Mucosa of rectum (tissue), 2 donors: ENCODE measurements at regions not wholly inside any gene's neighbourhood (a gene's known extent, or its start where the extent isn't known, plus 50 kb on each side); places are given as distances from the start of the nearest gene placed in this dataset.
"Not testable (repeated sequence)": the region's sequence is repeated elsewhere in the genome, so short reads cannot be mapped to it uniquely, and the experiment has no call there.

Experiments used
- H3K27ac ChIP-seq, 2 donors: one replicate each; pipeline ENCODE4 v1.7.0; 2013; ENCODE audit warnings: inconsistent platforms in 2 of 2, low read depth in 2 of 2, low read length in 2 of 2
- H3K27me3 ChIP-seq, 2 donors: one replicate each; pipeline ENCODE4 v1.7.0; 2013; ENCODE audit warnings: low read length in 2 of 2; ENCODE audit not compliant: control insufficient read depth in 2 of 2, insufficient read depth in 2 of 2
- H3K36me3 ChIP-seq, 2 donors: one replicate each; pipeline ENCODE4 v1.7.0; 2013; ENCODE audit warnings: low read length in 2 of 2; ENCODE audit not compliant: control insufficient read depth in 2 of 2, insufficient read depth in 2 of 2
- H3K4me1 ChIP-seq, 2 donors: one replicate each; pipeline ENCODE4 v1.7.0; 2013; ENCODE audit warnings: low read length in 2 of 2, mild to moderate bottlenecking in 1 of 2; ENCODE audit not compliant: control insufficient read depth in 2 of 2, insufficient read depth in 2 of 2
- H3K4me3 ChIP-seq, 2 donors: one replicate each; pipeline ENCODE4 v1.7.0; 2013; ENCODE audit warnings: low read length in 2 of 2
- H3K9ac ChIP-seq, 2 donors: one replicate each; pipeline ENCODE4 v1.7.0; 2013; ENCODE audit warnings: low read length in 2 of 2, low read depth in 1 of 2, mild to moderate bottlenecking in 1 of 2
- H3K9me3 ChIP-seq, 2 donors: one replicate each; pipeline ENCODE4 v1.7.0; 2013; ENCODE audit warnings: low read length in 2 of 2; ENCODE audit not compliant: control insufficient read depth in 2 of 2
- donor health status: healthy.
- donor health status: Normal muscosa, but diverticular disease.

DNA sequence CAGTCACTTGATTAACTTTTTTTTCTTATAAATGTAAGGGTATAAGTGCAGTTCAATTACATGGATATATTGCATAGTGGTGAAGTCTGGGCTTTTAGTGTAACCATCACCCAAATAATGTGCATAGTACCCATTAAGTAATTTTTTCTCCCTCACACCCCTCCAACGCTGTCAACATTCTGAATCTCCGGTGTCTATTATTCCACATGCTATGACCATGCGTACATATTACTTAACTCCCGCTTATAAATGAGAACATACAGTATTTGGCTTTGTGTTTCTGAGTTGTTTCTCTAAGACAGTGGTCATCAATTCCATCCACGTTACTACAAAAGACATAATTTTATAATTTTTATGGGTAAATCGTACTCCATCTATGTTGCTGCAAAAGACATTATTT, 1191.1 kb downstream of the NCAM2 start:
- Histone ChIP-seq H3K27me3 (no peaks in the 10 kb centered on the region), H3K27ac (no peak overlapping the region), H3K4me3 (no peak overlapping the region), H3K9me3 (no peaks in the 10 kb centered on the region), H3K4me1 (no peaks in the 10 kb centered on the region), H3K9ac (no peak overlapping the region), H3K36me3 (no peaks in the 10 kb centered on the region)

GRCh38 chr21:22191581-22191980, 1193.4 kb downstream of the NCAM2 start:
- Histone ChIP-seq H3K27ac (no peak overlapping the region), H3K36me3 (no peaks in the 10 kb centered on the region), H3K27me3 (no peaks in the 10 kb centered on the region), H3K9ac (no peak overlapping the region), H3K4me1 (no peaks in the 10 kb centered on the region), H3K9me3 (no peaks in the 10 kb centered on the region), H3K4me3 (no peak overlapping the region)

DNA sequence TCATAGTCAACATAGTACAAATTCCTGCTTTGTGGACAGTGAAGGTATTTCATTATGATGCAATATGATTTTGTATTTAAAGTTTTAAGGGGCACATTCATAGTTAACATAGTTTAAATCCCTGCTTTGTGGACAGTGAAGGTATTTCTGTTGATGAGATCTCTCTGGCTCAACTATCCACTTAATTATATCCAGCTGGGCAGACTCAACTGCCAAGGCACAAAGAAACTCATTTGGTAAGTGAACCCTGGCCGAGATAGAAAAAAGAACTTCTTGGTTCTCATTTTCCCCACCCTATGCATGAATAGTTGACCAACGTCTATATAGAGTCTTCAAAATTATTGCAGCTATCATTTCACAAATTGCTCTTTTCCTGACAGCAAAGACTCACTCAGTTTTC, 1194.6 kb downstream of the NCAM2 start:
- no peaks in the 10 kb centered on the region for H3K9me3 ChIP-seq
- H3K9ac ChIP-seq, result no peak overlapping the region
- H3K27ac ChIP-seq, result no peak overlapping the region
- no peaks in the 10 kb centered on the region for H3K27me3 ChIP-seq
- no peak overlapping the region for H3K4me3 ChIP-seq
- H3K4me1 ChIP-seq, result no peaks in the 10 kb centered on the region
- no peaks in the 10 kb centered on the region for H3K36me3 ChIP-seq

- H3K27me3 ChIP-seq, H3K9me3 ChIP-seq, H3K4me1 ChIP-seq: not testable (repeated sequence)
Measured at GRCh38 chr21:22194986-22195385, 1196.8 kb downstream of the NCAM2 start.

DNA sequence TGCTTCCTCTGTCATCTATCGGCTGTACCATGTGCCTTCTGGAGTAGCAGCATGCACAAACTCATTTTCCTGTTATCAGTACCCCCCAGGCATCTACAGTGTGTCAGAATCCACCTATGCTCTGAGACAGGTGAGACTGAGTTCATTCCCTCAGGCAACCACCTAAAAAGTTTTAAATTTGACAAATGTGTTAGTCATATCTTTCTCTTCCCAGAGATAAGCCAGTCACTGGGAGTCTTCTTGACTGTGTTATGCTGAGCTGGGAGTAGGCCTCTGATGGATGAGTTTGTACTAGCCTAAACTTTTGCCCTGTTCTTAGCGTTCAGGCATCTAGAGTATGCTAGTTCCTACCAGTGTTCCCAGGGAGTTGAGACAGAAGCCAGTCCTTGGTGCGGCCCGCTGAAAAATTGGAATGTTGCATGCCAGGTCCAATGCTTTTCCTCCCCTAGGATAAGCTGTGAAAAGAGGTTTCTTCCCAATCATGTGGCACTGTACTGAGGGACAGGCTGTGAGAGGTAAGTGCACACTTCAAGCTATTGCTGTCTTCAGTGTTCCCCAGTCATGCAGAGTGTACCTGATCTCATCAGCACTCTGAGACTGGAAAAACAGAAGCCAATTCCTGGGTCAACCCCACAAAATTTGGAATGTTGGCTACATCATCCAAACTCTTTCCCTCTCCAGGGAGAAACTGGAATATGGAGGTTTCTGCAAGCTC, 1202.3 kb downstream of the NCAM2 start:
- H3K9me3 ChIP-seq, result no peaks in the 10 kb centered on the region
- H3K9ac ChIP-seq, result no peak overlapping the region
- no peaks in the 10 kb centered on the region for H3K36me3 ChIP-seq

More at GRCh38 chr21:22194986-22195385, 1196.8 kb downstream of the NCAM2 start:
- not testable (repeated sequence) for H3K27ac ChIP-seq, H3K9ac ChIP-seq, H3K36me3 ChIP-seq, H3K4me3 ChIP-seq

GRCh38 chr21:22201126-22201525, 1202.9 kb downstream of the NCAM2 start:
- Histone ChIP-seq H3K4me3 (no peak overlapping the region), H3K4me1 (no peaks in the 10 kb centered on the region), H3K27ac (no peak overlapping the region), H3K9ac (no peak overlapping the region), H3K36me3 (no peaks in the 10 kb centered on the region), H3K27me3 (no peaks in the 10 kb centered on the region), H3K9me3 (no peaks in the 10 kb centered on the region)

More for the DNA sequence above, 1202.3 kb downstream of the NCAM2 start:
- H3K4me1 ChIP-seq, result no peaks in the 10 kb centered on the region
- H3K4me3 ChIP-seq, result no peak overlapping the region
- no peak overlapping the region for H3K27ac ChIP-seq
- no peaks in the 10 kb centered on the region for H3K27me3 ChIP-seq

- no peak overlapping the region for H3K27ac ChIP-seq
- no peak overlapping the region for H3K9ac ChIP-seq
- no peaks in the 10 kb centered on the region for H3K9me3 ChIP-seq
- H3K27me3 ChIP-seq, result no peaks in the 10 kb centered on the region
- H3K4me1 ChIP-seq, result no peaks in the 10 kb centered on the region
- no peak overlapping the region for H3K4me3 ChIP-seq
- H3K36me3 ChIP-seq, result no peaks in the 10 kb centered on the region
Measured at GRCh38 chr21:22201669-22202068, 1203.5 kb downstream of the NCAM2 start.

DNA sequence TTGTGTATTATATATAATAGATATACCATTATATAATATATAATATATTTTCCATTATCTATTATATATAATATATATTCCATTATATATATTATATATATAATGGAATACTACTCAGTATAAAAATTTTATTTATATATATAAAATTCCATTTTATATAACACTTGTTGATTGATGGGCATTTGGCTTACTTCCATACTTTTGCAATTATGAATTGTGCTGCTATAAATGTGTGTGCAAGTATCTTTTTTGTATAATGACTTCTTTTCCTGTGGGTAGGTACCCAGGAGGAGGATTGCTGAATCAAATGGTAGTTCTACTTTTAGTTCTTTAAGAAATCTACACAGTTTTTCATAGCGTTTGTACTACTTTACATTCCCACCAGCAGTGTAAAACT, 1211.1 kb downstream of the NCAM2 start:
- Histone ChIP-seq H3K4me1 (no peaks in the 10 kb centered on the region), H3K27ac (no peak overlapping the region), H3K36me3 (no peaks in the 10 kb centered on the region), H3K4me3 (no peak overlapping the region), H3K27me3 (no peaks in the 10 kb centered on the region), H3K9ac (no peak overlapping the region), H3K9me3 (no peaks in the 10 kb centered on the region)

DNA sequence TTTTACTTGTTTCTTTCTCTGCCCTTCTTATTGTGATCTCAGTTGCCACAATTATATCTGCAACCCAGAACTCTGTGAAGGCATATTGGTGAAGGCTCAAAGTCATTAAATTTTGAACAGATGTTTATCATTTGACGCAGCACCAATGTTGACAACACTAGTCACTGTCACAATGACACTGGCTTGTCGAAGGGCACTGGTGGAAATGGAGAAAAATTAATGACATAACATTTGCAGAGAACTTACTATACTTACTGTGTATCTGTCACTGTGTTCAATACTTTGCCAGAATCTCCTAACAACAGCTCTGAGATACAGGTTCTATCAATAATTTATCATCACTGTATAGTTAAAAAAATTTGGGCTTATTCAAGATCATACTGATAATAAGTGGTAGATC, 1213.7 kb downstream of the NCAM2 start:
- H3K36me3 ChIP-seq, result no peaks in the 10 kb centered on the region
- H3K9me3 ChIP-seq, result no peaks in the 10 kb centered on the region
- no peak overlapping the region for H3K9ac ChIP-seq
- H3K4me3 ChIP-seq, result no peak overlapping the region
- no peak overlapping the region for H3K27ac ChIP-seq
- H3K27me3 ChIP-seq, result no peaks in the 10 kb centered on the region
- no peaks in the 10 kb centered on the region for H3K4me1 ChIP-seq

- Histone ChIP-seq H3K4me3 (no peak overlapping the region), H3K27ac (no peak overlapping the region), H3K36me3 (no peaks in the 10 kb centered on the region), H3K9ac (no peak overlapping the region), H3K4me1 (no peaks in the 10 kb centered on the region), H3K27me3 (no peaks in the 10 kb centered on the region), H3K9me3 (no peaks in the 10 kb centered on the region)
Measured at GRCh38 chr21:22223385-22223784, 1225.2 kb downstream of the NCAM2 start.

DNA sequence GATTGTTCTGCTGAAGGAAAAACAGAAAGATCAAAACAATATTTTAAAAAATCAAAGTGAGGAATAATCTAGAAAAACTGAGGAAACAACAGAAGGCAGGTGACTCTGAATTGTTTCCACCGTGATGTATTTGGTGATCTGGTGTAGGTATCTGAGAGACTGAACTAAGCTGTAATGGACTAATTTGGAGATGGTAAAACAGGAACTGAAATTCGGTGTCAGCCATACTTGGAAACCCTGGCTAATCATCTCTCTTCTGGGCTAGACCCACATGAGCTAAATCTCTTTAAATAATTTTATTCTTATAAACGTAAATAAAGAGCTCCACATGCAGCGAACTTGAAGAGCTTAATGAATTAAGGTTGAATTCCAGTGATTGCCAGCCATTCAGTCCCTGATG, 1226.1 kb downstream of the NCAM2 start:
- Histone ChIP-seq H3K9ac (no peak overlapping the region), H3K4me3 (no peak overlapping the region), H3K9me3 (no peaks in the 10 kb centered on the region), H3K27ac (no peak overlapping the region), H3K4me1 (no peaks in the 10 kb centered on the region), H3K36me3 (no peaks in the 10 kb centered on the region), H3K27me3 (no peaks in the 10 kb centered on the region)
